Neuronal stem cell (in vitro differentiated cells): ENCODE measurements at regions not wholly inside any gene's neighbourhood (a gene's known extent, or its start where the extent isn't known, plus 50 kb on each side); places are given as distances from the start of the nearest gene placed in this dataset.

Source experiments
- DNase-seq: peaks from one replicate; pipeline ENCODE4 v3.0.0-alpha.2; 2013; ENCODE audit warnings: low spot score
- H2AFZ ChIP-seq: one replicate; pipeline ENCODE4 v1.6.1; 2013; ENCODE audit warnings: mild to moderate bottlenecking, low read length, inconsistent platforms
- H2AK5ac ChIP-seq: 2 replicates; pipeline ENCODE4 v1.6.1; 2013; ENCODE audit warnings: low read depth, mild to moderate bottlenecking, inconsistent platforms, low read length, moderate library complexity, mixed read lengths
- H2BK120ac ChIP-seq: 2 replicates; pipeline ENCODE4 v1.6.1; 2013; ENCODE audit warnings: low read depth, mild to moderate bottlenecking, inconsistent platforms, low read length, moderate library complexity, mixed read lengths
- H2BK12ac ChIP-seq: one replicate; pipeline ENCODE4 v1.6.1; 2013; ENCODE audit warnings: low read length, inconsistent platforms
- H2BK15ac ChIP-seq: 2 replicates; pipeline ENCODE4 v1.6.1; 2013; ENCODE audit warnings: mild to moderate bottlenecking, low read length, inconsistent platforms, mixed read lengths
- H2BK5ac ChIP-seq: one replicate; pipeline ENCODE4 v1.6.1; 2013; ENCODE audit warnings: inconsistent platforms, mild to moderate bottlenecking, low read length, moderate library complexity
- H3K14ac ChIP-seq: one replicate; pipeline ENCODE4 v1.6.1; 2013; ENCODE audit warnings: low read length, inconsistent platforms
- H3K18ac ChIP-seq: 2 replicates; pipeline ENCODE4 v1.6.1; 2013; ENCODE audit warnings: low read length, inconsistent platforms
- H3K23ac ChIP-seq: 2 replicates; pipeline ENCODE4 v1.6.1; 2013; ENCODE audit warnings: low read depth, mild to moderate bottlenecking, mixed read lengths, low read length, inconsistent platforms; ENCODE audit not compliant: poor library complexity
- H3K27ac ChIP-seq: replicated peaks from 3 replicates; pipeline ENCODE4 v1.5.1; 2013; ENCODE audit warnings: low read length, inconsistent platforms
- H3K27me3 ChIP-seq, 3 experiments: 2 replicates each; pipeline ENCODE4 v1.6.1; 2013; ENCODE audit warnings: low read length in 3 of 3, mild to moderate bottlenecking in 2 of 3, inconsistent platforms in 1 of 3, low read depth in 1 of 3, mixed read lengths in 1 of 3, moderate library complexity in 1 of 3; ENCODE audit not compliant: control insufficient read depth in 3 of 3, insufficient read depth in 3 of 3
- H3K36me3 ChIP-seq, 2 donors: replicated peaks in 1 of 2; 2 replicates each; pipeline ENCODE4 v1.6.1; 2013; ENCODE audit warnings: low read length in 2 of 2; ENCODE audit not compliant: control insufficient read depth in 2 of 2, insufficient read depth in 2 of 2
- H3K4ac ChIP-seq: 2 replicates; pipeline ENCODE4 v1.6.1; 2013; ENCODE audit warnings: inconsistent platforms, mild to moderate bottlenecking, low read length, moderate library complexity
- H3K4me1 ChIP-seq, 2 donors: 1 replicate in 1 of 2; 2 replicates in 1 of 2; pipeline ENCODE4 v1.6.1; 2013; ENCODE audit warnings: low read length in 2 of 2, low read depth in 1 of 2; ENCODE audit not compliant: control insufficient read depth in 2 of 2, insufficient read depth in 1 of 2
- H3K4me2 ChIP-seq: one replicate; pipeline ENCODE4 v1.6.1; 2013; ENCODE audit warnings: mild to moderate bottlenecking, low read length, inconsistent platforms; ENCODE audit not compliant: insufficient read depth, poor library complexity, severe bottlenecking
- H3K4me3 ChIP-seq, 2 donors: 2 replicates each; pipeline ENCODE4 v1.5.1; 2013; ENCODE audit warnings: low read length in 2 of 2, mild to moderate bottlenecking in 2 of 2, inconsistent platforms in 1 of 2, moderate library complexity in 1 of 2
- H3K79me1 ChIP-seq: one replicate; pipeline ENCODE4 v1.6.1; 2013; ENCODE audit warnings: low read depth, mild to moderate bottlenecking, inconsistent platforms, low read length, moderate library complexity
- H3K9ac ChIP-seq: one replicate; pipeline ENCODE4 v1.6.1; 2013; ENCODE audit warnings: mild to moderate bottlenecking, low read depth, low read length, inconsistent platforms; ENCODE audit not compliant: poor library complexity
- H3K9me3 ChIP-seq, 2 donors: replicated peaks in 1 of 2; 2 replicates each; pipeline versions ENCODE3 to v1.6.1; 2013; ENCODE audit warnings: low read length in 2 of 2, mild to moderate bottlenecking in 2 of 2, inconsistent platforms in 1 of 2, low read depth in 1 of 2, mixed read lengths in 1 of 2, moderate library complexity in 1 of 2; ENCODE audit not compliant: control insufficient read depth in 2 of 2, insufficient read depth in 1 of 2
- H4K8ac ChIP-seq: one replicate; pipeline ENCODE4 v1.6.1; 2013; ENCODE audit warnings: low read depth, mild to moderate bottlenecking, inconsistent platforms, low read length, moderate library complexity
- H4K91ac ChIP-seq: one replicate; pipeline ENCODE4 v1.6.1; 2013; ENCODE audit warnings: low read length, low read depth, mild to moderate bottlenecking, inconsistent platforms; ENCODE audit not compliant: poor library complexity
- WGBS, 2 donors: extraction: QIAGEN DNeasy Blood & Tissue Kit; methylation state at CpG; one replicate each; pipeline ENCODE4 v1.1.7; 2013; ENCODE audit warnings: missing lambda C conversion rate in 2 of 2, mixed read lengths in 1 of 2; ENCODE audit not compliant: insufficient read length in 2 of 2, insufficient replicate concordance in 1 of 2; ENCODE audit errors: extremely low coverage in 2 of 2; 5-methylcytosine and 5-hydroxymethylcytosine counted together

DNA sequence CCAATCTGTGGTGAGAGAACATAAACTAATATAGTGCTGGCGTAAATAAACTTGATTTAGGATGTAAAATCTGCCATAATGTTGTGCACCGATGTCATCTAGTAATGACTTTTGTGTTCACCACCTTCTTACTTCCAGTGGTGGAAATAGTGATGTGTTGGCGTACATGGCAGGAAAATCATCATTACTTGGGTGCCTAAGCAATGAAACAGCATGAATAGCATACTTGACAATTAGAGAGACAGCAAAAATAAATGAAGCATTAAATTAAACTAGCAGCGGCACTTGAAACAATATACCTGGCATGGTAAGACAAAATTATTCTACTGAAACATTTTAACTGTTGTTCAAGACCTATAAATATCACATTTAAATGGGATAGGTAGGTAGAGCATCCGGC is 73.2 kb upstream of the DSC1 start:
- Histone ChIP-seq H3K4ac (no peak overlapping the region), H4K8ac (no peak overlapping the region), H3K9me3 (no peaks in the 10 kb centered on the region), H3K36me3 (no peaks in the 10 kb centered on the region), H2AFZ (no peak overlapping the region), H3K14ac (no peak overlapping the region), H4K91ac (no peak overlapping the region), H2BK5ac (no peak overlapping the region), H3K27me3 (no peaks in the 10 kb centered on the region), H3K79me1 (no peaks in the 10 kb centered on the region), H3K4me2 (no peak overlapping the region), H3K4me1 (peaks cover 3 to 4% of the 10 kb centered on the region in 2 donors), H3K18ac (no peak overlapping the region), H3K27ac (no peak overlapping the region), H2BK120ac (no peak overlapping the region), H2AK5ac (no peak overlapping the region), H3K23ac (no peak overlapping the region), H3K4me3 (no peak overlapping the region), H2BK15ac (no peak overlapping the region), H3K9ac (no peak overlapping the region), H2BK12ac (no peak overlapping the region)
- WGBS, 2 donors = no CpG with 5 or more reads among the region's 5 CpGs
- no peak for DNase-seq

DNA sequence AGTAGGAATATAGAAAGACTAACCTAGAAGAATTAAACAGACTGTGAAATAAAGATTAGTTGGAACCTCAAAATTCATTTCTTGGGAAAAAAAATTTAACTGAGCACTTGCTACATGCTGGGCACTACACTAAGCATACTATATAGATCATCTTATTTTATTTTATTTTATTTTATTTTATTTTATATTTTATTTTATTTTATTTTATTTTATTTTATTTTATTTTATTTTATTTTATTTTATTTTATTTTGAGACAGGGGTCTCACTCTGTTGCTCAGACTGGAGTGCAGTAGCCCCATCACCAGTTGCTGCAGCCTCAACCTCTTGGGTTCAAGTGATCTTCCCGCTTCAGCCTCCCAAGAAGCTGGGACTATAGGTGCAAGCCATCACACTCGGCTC is 74.5 kb upstream of the DSC1 start:
- Histone ChIP-seq H3K14ac (no peak overlapping the region), H3K9ac (no peak overlapping the region), H4K91ac (no peak overlapping the region), H3K4ac (no peak overlapping the region), H2BK12ac (no peak overlapping the region), H2AK5ac (no peak overlapping the region), H3K4me2 (no peak overlapping the region), H3K9me3 (no peaks in the 10 kb centered on the region), H3K23ac (no peak overlapping the region), H2BK120ac (no peak overlapping the region), H3K36me3 (no peaks in the 10 kb centered on the region), H2BK5ac (no peak overlapping the region), H3K27me3 (no peaks in the 10 kb centered on the region), H3K4me3 (no peak overlapping the region), H4K8ac (no peak overlapping the region), H3K18ac (no peak overlapping the region), H3K4me1 (peaks cover 5 to 7% of the 10 kb centered on the region in 2 donors), H3K79me1 (no peaks in the 10 kb centered on the region), H3K27ac (no peak overlapping the region), H2AFZ (no peak overlapping the region), H2BK15ac (no peak overlapping the region)
- WGBS, 2 donors = no CpG with 5 or more reads among the region's 2 CpGs
- DNase-seq = no peak

DNA sequence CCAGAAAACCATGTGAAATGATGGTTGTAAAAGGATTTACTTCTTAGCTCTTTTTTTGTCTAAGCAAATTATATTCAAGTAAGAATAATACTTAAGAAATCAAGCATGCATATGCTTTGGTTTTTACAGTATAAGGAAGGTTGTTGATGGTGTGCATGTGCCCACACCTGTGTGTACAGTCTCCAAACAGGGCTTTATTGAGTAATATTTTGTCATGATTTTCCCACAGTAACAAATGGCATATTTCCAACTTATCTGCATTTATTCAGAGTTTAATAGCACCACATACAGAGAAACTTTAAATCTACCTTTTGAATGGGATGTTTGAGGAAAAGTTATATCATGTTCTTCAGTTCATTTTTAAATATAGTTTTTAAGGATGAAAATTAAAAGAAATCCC is 76.5 kb upstream of the DSG1 start:
- Histone ChIP-seq H3K23ac (no peak overlapping the region), H3K4ac (no peak overlapping the region), H4K91ac (no peak overlapping the region), H3K79me1 (no peaks in the 10 kb centered on the region), H2AFZ (no peak overlapping the region), H2BK12ac (no peak overlapping the region), H2BK5ac (no peak overlapping the region), H3K4me2 (no peak overlapping the region), H3K4me3 (no peak overlapping the region), H3K9ac (no peak overlapping the region), H2AK5ac (no peak overlapping the region), H3K4me1 (peaks cover 16% of the 10 kb centered on the region in 2 donors), H2BK120ac (no peak overlapping the region), H2BK15ac (no peak overlapping the region), H3K27me3 (no peaks in the 10 kb centered on the region), H3K27ac (no peak overlapping the region), H4K8ac (no peak overlapping the region), H3K18ac (no peak overlapping the region), H3K36me3 (no peaks in the 10 kb centered on the region), H3K9me3 (peaks cover 0 to 2% of the 10 kb centered on the region in 2 donors), H3K14ac (no peak overlapping the region)
- no peak for DNase-seq

DNA sequence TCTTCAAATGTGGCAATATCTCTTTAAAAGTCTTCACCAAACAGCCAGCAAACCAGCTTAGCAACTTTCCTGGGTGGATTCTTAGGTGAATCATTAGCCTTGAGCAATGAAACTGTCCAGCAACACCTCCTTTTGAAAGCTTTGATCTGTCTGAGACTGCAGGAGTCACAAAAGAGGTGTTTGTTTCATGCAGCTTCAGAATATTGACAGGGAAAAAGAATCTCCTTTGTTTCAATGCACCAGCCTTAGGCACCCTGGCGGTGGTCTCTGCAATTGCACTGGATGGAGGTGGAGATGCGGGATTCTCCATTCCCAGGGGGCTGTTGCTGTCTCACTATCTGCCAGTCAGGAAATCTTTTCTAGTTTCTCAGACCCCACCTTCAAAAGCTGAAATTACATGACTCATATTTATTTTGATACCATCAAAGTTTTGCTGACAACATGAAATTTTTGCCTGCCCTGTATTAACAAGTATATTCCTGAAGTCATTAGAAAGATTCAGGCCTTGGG is 76.0 kb upstream of the DSG1 start:
- Histone ChIP-seq H2BK120ac (no peak overlapping the region), H2AK5ac (no peak overlapping the region), H2BK12ac (no peak overlapping the region), H2AFZ (peak overlapping the region; percentile 66), H3K23ac (no peak overlapping the region), H3K4ac (no peak overlapping the region), H3K79me1 (no peaks in the 10 kb centered on the region), H3K36me3 (no peaks in the 10 kb centered on the region), H2BK15ac (no peak overlapping the region), H3K4me2 (no peak overlapping the region), H3K27me3 (no peaks in the 10 kb centered on the region), H2BK5ac (no peak overlapping the region), H3K4me3 (no peak overlapping the region), H4K8ac (no peak overlapping the region), H3K9me3 (peaks cover 0 to 2% of the 10 kb centered on the region in 2 donors), H3K4me1 (peaks cover 16 to 18% of the 10 kb centered on the region in 2 donors), H4K91ac (no peak overlapping the region), H3K18ac (no peak overlapping the region), H3K9ac (no peak overlapping the region), H3K27ac (no peak overlapping the region), H3K14ac (no peak overlapping the region)
- WGBS, 2 donors = no CpG with 5 or more reads among the region's 2 CpGs
- DNase-seq = no peak
